GM19463 (cell line): ENCODE measurements at regions not wholly inside any gene's neighbourhood (a gene's known extent, or its start where the extent isn't known, plus 50 kb on each side); places are given as distances from the start of the nearest gene placed in this dataset.
"Not testable (repeated sequence)": the region's sequence is repeated elsewhere in the genome, so short reads cannot be mapped to it uniquely, and the experiment has no call there.

ENCODE experiments used
- ATAC-seq: cut with Tn5 transposase; IDR thresholded peaks from one replicate; pipeline ENCODE4 v1.9.1; 2021; ENCODE audit warnings: mild to moderate bottlenecking, moderate library complexity; ENCODE audit not compliant: unreplicated experiment

DNA sequence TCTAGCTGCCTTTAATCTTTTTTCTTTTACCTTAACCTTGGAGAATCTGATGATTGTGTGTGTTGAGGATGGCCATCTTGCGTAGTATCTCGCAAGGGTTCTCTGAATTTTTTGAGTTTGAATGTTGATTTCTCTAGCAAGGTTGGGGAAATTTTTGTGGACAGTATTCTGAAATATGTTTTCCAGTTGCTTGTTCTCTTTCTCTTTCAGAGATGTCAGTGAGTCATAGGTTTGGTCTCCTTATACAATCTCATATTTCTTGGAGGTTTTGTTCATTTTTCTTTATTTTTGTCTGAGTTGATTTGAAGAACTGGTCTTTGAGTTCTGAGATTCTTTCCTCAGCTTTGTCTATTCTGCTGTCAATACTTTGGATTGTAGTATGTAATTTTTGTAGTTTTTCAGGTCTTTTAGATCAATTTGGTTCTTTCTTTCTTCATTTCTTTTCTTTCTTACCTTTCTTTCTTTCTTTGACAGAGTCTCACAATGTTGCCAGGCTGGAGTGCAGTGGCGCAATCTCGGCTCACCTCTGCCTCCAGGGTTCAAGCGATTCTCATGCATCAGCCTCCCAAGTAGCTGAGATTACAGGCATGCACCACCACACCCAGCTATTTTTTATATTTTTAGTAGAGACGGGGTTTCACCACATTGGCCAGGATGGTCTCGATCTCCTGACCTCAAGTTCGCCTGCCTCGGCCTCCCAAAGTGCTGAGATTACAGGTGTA is 366.4 kb upstream of the RASGRP1 start:
- ATAC-seq, result no peak

DNA sequence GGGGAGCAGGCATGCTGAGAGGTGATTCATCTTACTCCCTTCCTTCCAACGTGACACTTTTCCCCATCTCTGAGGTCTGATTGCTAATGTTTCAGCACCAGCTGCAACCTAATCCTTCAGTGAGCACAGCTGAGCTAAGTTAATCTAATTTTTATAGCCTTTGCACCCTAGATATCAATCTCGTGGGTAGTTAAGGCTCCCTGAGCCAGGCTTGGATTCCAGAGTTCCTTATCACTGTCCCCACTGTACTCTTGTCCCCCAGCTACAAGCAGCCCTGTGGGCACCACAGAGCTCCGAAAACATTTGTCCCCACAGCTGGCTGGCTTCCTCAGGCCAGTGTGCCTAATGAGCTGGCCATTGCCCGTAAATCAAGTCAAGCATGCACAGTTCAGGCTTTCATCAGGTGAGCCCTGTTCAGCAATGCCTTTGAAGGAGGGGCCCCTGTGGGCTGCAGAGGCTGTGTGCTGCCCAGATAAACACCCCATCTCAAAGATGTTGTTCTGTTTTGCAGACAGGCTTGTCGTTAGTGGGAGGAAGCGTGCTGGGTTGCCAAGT is 376.9 kb upstream of the RASGRP1 start:
- no peak for ATAC-seq

DNA sequence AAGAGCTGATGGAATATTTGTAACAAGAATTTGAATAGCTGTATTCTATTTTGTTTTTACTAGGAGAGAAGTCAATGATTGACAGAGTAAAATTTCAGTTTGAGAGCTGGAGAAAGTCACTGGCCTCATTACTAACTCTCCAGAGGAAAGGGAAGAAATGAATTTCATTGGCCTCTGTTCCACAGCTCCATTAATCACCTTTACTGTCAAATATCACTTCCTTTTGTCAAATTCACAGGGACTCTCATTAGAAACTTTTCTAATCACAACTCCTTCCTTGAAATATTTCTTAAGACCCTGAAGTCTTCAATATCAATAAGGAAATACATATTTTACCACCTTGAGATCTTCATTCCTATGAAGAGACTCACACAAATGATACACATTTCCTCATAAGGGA is 379.9 kb upstream of the RASGRP1 start:
- no peak for ATAC-seq

DNA sequence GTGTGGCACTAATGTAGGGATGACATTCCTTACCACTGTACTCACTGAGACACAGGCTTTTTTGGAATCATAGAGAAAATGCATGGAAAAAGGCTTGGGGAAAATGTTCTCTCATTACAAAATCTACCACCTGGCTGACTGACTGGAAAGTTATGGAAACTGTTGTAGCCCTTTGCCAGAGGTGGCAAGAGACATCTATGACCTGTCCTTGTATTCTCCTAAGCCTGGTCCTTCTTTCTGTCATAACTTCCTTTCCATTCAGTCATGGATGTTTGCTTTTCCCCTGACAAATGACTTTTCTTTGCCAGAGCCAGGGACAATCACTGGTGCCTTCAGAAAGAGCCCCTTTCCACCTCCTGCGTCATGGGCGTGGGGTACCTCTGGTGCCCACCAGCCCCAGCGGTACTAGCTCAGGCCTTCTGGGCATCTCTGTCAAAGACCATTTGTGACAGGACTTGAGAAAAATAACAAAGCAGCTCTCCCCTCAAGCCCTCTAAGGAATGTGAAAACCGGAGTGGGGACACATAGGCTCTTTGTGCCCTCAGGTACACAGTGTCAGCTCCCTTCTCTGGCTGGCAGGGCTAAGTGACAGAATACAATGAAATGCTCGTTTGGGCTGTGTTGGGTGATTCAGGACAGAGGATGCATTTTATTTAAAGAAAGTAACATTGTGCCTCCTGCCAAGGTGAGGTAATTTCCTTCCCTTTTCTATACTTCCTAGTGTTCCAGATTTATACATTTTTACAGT is 381.1 kb upstream of the RASGRP1 start:
- no peak for ATAC-seq

DNA sequence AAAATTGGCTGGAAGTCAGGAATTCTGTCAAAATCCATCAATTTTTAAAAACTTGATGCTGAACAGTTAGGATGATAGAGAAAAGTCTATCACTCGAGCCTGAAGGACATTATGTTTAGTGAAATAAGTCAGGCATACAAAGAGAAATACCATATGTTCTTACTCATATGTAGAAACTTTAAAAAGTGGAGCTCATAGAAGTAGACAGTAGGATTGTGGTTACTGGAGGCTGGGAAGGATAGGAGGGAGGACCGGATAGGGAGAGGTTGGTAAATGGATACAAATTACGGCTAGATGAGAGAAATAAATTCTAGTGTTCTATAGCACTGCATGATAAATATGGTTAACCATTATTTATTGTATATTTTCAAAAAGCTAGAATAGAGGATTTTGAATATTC is 389.5 kb upstream of the RASGRP1 start:
- ATAC-seq, result no peak

DNA sequence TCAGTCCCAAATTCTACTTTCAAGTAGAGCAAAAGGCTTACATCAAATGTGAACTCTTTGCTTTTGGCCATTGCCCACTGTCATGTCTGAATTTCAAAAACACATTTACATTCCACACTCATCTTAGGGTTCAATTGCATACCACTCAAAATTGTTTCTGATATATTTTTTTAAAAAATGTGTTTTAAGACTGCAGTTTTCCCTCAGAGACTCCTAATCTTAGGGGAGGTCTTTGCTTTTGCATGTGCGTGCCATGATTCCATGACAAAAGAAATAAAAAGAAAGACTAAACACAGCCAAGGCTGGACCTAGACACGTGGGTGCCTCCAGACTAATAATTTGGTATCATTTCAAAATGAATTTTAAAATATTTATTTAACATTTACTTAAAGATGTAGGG is 396.8 kb upstream of the RASGRP1 start:
- ATAC-seq, result no peak

DNA sequence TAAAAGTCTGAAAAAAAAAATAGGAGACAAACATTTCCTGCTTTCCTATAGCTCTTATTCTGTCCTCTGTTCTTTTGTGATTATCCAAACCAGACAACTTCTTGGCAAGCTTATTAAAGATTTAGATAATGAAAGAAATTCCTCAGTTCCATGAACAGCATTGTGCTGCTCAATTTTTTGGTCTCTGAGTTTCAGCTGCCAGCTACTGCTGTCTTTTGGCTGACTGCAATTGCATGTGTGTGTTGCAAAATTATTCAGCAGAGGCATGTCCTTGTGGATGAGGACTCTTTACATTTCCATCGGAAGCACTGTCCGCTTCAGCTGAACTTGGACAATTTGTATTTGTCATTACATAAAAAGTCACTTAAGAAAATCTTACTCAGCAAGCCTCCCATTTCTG is 397.3 kb upstream of the RASGRP1 start:
- ATAC-seq, result no peak

DNA sequence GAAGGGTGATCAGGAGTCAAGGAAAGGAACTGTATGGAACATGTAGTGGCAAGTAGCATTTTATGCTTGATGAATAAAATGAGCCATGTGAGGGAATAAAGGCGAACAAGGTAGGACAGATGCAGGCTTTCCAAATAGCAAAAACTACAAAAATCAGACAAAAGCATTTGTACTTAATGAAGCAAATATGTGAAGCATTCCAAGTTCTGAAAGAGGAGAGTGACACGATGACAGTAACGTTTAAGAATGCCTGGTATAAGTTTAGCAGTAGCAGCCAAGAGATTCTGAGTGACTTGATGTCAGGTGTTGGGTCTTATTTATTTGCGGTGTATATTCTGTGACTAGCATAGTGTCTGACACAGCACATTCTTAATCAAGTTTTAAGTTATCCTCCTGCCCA is 408.2 kb upstream of the RASGRP1 start:
- ATAC-seq, result no peak

DNA sequence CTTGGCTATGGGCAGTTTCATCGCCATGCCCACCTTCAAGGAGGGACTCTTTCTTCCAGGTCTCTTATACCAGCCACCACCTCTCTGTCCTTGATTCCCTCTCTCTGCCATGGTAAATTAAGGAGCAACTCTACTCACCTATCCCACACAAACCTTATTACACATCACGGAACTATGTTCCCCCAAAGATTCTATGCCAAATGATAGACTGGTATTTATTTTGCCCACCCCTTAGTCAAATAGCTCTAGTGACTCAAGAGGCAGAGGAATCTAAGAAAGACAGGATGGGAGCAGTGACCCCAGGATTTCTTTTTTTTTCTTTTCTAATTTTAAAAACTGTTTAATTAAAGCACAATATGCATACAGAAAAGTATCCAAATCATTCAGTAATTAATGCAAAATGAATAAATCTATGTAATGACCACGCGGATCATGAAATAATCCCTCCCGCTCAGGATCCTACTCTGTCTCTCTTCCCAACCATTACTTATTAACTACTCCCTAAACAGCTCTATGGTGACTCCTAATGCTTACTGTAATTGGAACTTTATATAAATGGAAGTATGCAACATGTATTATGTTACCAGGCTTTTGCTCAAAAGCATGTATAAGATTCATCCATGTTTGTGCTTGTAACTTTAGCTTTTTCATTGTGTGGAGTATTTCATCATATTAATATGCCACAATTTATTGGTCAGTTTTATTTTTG is 410.8 kb upstream of the RASGRP1 start:
- no peak for ATAC-seq

DNA sequence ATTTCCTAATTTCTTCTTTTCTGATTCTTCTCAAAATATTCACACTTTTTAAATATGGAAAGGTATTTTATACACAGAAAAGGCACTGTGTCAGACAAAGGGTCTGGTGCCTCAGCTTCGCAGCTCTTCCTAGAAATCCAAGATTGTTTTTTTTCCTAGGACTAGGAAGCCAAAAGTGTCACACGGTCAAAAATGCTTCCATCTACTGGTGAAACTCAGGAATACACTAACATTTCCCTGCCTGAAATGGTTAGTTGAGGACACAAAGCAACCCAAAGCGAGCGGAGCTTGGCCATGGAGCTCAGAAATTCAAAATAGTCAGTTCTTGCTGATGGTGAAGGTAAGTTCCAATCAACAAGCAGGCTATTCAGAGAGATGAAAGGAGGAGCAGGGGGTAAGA is 426.5 kb upstream of the RASGRP1 start:
- no peak for ATAC-seq

DNA sequence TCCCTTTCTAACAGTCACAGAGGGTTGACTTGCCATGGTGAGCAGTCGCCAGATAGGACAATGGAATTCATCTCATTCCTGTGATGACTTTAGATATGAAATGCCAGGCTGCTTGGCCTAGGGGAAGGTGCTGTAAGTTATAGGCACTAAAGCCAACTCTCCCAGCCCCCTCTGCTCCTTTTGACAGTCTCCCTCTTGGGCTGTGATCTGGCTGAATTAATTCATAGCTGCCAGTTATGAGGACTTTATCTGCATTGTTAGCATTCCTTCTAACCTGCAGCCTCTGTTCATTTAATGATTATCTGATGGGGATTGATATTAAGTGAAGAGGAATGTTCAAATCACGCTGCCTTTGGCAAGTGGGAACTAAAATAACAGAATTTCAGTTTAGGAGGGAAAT is 427.1 kb upstream of the RASGRP1 start:
- no peak for ATAC-seq

DNA sequence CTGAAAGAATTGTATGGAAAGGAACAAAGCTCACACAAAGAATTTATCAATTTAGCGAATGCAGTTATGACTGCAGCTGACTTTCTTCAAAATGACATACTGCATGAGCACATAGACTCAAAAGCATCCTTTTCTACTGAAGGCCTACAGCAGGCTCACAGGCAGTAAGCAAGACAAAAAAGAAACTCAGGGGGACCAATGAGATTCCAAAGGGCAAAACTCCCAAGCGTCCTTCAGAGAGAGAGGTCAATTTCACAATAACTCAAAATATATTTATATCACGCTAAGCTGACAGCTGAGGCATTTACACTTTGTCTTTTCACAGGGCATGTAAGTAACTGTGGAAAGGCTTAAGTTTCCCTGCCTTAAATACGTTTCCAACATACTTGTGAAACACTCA is 427.9 kb upstream of the RASGRP1 start:
- ATAC-seq, result no peak

DNA sequence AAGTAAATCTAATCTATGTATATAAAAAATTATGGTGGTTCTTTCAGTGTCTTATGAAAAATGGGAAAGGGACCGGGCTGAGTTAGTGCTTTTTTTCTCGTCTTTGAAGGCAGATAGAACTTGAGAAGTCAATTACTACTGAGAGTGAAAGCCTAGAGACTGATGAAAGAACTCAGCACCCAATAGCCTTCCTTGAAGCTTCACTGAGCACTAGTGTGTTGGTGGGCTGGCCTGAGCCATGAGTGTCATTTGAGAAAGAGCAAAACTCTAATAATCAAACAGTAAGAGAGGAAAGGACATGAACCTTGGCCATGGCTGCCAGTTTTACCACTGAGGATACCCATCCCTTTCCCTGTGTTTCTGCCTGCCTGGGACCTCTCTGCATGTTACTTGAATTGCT is 428.3 kb upstream of the RASGRP1 start:
- no peak for ATAC-seq

DNA sequence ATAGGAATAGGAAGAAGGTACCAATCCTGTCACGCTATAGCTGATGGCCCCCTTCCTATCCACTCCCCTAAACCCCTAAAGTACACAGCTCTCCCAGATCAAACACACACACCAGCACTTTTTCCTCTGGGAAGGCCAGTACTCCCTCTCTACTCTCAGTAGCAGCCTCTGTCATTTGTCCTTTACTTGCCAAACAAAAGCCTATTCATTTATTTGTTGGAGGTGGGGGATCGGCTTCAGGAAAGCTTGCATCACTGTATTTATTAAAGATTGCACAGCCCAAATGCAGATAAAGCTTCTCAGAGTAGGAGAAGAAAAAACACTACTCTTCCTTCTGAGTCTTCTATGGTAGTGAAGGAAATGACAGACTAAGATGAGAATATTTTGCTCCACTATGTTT is 429.7 kb upstream of the RASGRP1 start:
- ATAC-seq, result no peak

DNA sequence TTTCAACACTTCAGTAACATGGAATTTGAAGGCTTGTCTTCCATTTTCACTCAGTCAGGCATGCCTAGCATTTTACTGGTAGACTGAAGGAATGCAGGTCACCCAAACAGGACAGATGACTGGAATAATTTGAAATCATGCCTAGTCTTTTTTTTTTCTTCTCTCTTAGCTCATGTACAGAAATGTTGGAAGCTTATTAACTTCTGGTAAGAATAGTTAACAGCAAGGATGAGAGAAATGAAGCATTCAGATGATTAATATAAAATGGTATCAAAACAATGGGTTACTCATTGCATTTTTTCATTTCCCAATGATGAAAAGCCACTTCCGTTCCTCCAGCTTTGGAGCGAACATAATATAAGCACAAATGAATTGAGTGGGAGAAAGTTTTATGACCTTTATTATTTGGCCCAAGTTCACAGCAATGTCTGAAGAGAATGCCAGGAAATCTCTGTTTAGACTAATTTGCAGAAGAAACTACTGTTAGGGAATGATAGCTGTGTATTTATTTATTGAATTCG is 431.6 kb upstream of the RASGRP1 start:
- no peak for ATAC-seq

DNA sequence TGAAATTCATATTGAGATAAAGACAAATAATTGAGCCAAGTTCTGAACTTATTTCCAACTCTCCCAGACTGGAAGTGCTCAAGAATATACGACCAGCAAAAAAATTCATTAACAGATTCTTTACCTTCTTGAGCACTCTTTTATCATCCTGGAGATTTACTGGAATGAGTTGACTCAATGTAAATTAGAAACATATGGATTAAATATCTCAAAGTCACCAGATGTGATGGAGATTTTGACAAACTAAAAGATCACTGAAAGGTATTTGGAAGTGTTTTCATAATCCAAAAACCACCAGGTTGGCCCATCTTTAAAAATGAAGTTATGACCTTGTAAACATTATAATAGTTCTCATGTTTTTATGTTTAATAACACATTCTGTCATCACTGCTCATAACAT is 433.2 kb upstream of the RASGRP1 start:
- no peak for ATAC-seq

DNA sequence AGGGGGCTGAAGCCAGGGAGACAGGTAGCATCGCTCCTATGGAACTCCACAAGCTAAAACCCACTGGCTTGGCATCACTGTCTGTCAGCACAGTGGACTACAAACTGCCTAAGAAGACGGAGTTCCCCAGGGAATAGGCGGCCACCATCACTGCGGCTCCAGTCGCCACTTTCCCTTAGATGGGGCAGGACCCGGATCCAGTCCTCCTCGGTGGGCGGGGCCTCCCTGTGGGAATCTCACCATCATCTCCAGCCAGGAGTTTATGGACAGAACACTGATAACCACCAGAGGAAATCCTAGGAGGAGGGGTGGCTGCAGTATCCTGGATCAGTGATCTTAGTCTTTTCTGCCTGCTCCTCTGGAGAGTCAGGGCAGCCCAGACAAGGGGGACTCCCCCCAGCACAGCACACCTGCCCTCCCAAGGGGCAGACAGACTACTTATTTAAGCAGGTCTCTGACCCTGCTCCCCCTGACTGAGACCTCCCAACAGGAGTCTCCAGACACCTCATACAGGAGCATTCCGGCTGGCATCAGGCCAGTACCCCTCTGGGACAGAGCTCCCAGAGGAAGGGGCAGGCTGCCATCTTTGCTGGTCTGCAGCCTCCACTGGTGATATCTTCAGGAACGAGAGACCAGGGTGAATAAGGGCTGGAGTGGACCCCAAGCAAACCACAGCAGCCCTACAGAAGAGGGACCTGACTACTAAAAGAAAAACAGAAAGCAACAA is 435.6 kb upstream of the RASGRP1 start:
- ATAC-seq, result no peak

DNA sequence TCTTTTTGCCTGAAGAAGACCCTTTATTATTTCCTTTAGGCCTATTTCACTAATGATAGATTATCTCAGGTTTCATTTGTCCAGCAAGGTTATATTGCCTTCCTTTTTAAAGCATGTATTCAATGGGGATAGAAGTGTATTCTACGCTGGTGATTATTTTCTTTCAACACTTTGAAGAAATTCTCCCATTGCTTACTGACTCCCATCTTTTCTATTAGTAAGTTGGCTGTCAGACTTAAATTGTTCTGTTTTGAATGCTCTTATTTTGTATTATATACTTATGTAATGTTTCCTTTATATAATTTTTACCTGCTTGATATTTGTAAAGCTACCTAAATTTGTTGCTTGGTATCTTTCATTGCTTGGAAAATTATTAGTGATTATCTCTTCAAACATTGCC is 445.1 kb upstream of the RASGRP1 start:
- ATAC-seq, result no peak

DNA sequence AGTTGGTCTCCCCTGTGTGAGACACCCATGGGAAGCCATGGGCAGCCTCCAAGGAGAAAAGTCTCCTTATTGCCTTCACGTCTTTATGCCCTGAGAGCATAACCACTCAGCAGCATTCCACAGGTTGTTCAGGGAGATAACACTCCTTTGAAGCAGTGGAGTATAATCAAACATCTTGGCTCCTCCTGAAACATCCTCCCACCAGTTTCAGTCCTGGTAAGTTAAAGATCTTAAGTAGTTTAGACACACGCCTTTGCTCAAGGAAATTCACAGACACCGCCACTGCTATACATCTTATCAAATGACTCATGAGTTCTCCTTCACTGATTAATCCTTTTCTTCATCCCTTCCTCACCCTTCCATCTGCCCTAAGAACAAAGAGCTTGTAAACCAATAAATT is 446.5 kb upstream of the RASGRP1 start:
- ATAC-seq, result not testable (repeated sequence)

DNA sequence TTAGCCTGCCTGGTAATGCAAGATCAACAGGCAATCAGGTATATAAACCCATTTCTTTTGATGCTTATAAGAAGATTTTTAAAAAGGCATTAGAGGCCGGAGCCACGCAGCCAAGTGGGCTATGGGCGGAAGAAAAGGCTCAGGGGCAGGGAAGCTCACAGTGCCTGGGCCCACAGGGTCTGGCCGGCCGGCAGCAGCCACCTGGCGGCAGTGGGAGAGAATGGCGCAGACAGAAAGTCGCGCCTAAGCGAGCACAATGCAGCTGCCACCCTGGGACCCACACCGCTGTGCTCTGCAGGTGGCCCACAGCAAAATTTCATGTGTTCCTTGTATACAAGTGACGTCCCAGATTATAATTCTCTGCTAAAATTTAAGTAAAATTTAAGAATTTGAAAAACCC is 448.6 kb upstream of the RASGRP1 start:
- no peak for ATAC-seq

DNA sequence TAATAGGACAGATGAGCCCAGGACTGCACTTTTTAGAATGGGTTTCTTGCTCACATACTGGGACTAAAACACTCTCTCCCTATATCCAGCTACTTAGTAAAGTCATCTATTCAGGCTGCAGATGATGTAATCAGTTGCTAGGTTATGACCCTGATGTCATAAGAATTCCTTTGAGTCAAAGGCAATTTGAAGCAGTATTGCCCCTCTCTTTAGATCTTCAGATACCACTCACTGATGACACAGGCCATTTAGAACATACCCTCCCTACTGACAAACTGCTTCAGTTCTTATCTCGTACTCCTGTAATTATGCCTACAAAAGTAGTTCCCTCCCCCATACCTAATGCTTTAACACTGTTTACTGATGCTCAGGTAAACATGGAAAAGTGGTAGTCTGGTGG is 450.1 kb upstream of the RASGRP1 start:
- no peak for ATAC-seq
